ENCODE measurements at regions not wholly inside any gene's neighbourhood (a gene's known extent, or its start where the extent isn't known, plus 50 kb on each side); places are given as distances from the start of the nearest gene placed in this dataset.

GRCh38 chr20:21826976-21827375, 121.5 kb downstream of the PAX1 start:
- no peak for DNase-seq

- no peak for DNase-seq
Observed at GRCh38 chr20:21821358-21821757, 115.9 kb downstream of the PAX1 start.

- no peak for DNase-seq
Observed at GRCh38 chr20:21820688-21821087, 115.2 kb downstream of the PAX1 start.

- no peak for DNase-seq
Observed at GRCh38 chr20:21820045-21820444, 114.6 kb downstream of the PAX1 start.

- DNase-seq, result no peak
Observed at GRCh38 chr20:21812379-21812778, 106.9 kb downstream of the PAX1 start.

GRCh38 chr20:21809961-21810523, 104.6 kb downstream of the PAX1 start:
- no peak for DNase-seq

GRCh38 chr20:21808863-21809664, 103.6 kb downstream of the PAX1 start:
- peak; percentile 4 to 42 for DNase-seq

- DNase-seq, result no peak
Observed at GRCh38 chr20:21808139-21808538, 102.7 kb downstream of the PAX1 start.

GRCh38 chr20:21804802-21805201, 99.3 kb downstream of the PAX1 start:
- no peak for DNase-seq

- no peak for DNase-seq
Observed at GRCh38 chr20:21801193-21801592, 95.7 kb downstream of the PAX1 start.

GRCh38 chr20:21798384-21798783, 92.9 kb downstream of the PAX1 start:
- DNase-seq, result no peak

- no peak for DNase-seq
Observed at GRCh38 chr20:21796059-21796458, 90.6 kb downstream of the PAX1 start.

- no peak for DNase-seq
Observed at GRCh38 chr20:21788082-21788481, 82.6 kb downstream of the PAX1 start.

GRCh38 chr20:21781446-21782075, 76.1 kb downstream of the PAX1 start:
- DNase-seq, result no peak

- no peak for DNase-seq
Observed at GRCh38 chr20:21780528-21780927, 75.1 kb downstream of the PAX1 start.

Measured in inflammatory macrophage (primary cell).